Right atrium auricular region (tissue), 2 donors: ENCODE measurements at regions not wholly inside any gene's neighbourhood (a gene's known extent, or its start where the extent isn't known, plus 50 kb on each side); places are given as distances from the start of the nearest gene placed in this dataset.

ENCODE experiments used
- DNase-seq: peaks from one replicate; pipeline ENCODE4 v3.0.0-alpha.2; 2019; ENCODE audit warnings: low spot score
- H3K27ac ChIP-seq, 2 donors: fragments of 200-600 bp; sonication (generic); 1 replicate in 1 of 2; 2 replicates in 1 of 2; pipeline ENCODE4 v1.5.1; 2016 to 2019
- H3K27me3 ChIP-seq, 2 donors: fragments of 200-600 bp; sonication (generic); one replicate each; pipeline versions ENCODE4 v1.5.1 to v1.6.0; 2017 to 2019
- H3K36me3 ChIP-seq: fragments of 200-600 bp; sonication (generic); one replicate; pipeline ENCODE4 v1.5.1; 2016
- H3K4me1 ChIP-seq, 2 donors: fragments of 200-600 bp; sonication (generic); one replicate each; pipeline versions ENCODE4 v1.5.1 to v1.6.0; 2017 to 2019
- H3K4me3 ChIP-seq, 2 donors: fragments of 200-600 bp; sonication (generic); 1 replicate in 1 of 2; 2 replicates in 1 of 2; pipeline ENCODE4 v1.5.1; 2017 to 2019; ENCODE audit warnings: mild to moderate bottlenecking in 1 of 2, moderate library complexity in 1 of 2
- H3K9me3 ChIP-seq, 2 donors: fragments of 200-600 bp; sonication (generic); one replicate each; pipeline ENCODE4 v1.5.1; 2019
- CTCF ChIP-seq, 2 donors: fragments of 200-600 bp; sonication (generic); IDR thresholded peaks; one replicate each; pipeline ENCODE4 v1.5.1; 2019; ENCODE audit warnings: antibody characterized with exemption in 2 of 2

- no peak for TF ChIP-seq CTCF (IDR thresholded peaks at IDR 0.05)
- no peaks in the 10 kb centered on the region for H3K36me3 ChIP-seq
- H3K9me3 ChIP-seq = no peaks in the 10 kb centered on the region
- no peak overlapping the region for H3K4me3 ChIP-seq
- H3K4me1 ChIP-seq = no peaks in the 10 kb centered on the region
- H3K27ac ChIP-seq = no peak overlapping the region
- H3K27me3 ChIP-seq = no peaks in the 10 kb centered on the region
- DNase-seq = peak; percentile 34
Measured at GRCh38 chr11:129591527-129591926, 215.9 kb downstream of the BARX2 start.

- Histone ChIP-seq H3K36me3 (no peaks in the 10 kb centered on the region), H3K27ac (no peak overlapping the region), H3K4me1 (no peaks in the 10 kb centered on the region), H3K9me3 (no peaks in the 10 kb centered on the region), H3K27me3 (no peaks in the 10 kb centered on the region), H3K4me3 (no peak overlapping the region)
- TF ChIP-seq CTCF (IDR thresholded peaks at IDR 0.05) = no peak
- DNase-seq = peak; percentile 28
Measured at GRCh38 chr11:129592191-129592590, 216.5 kb downstream of the BARX2 start.

- Histone ChIP-seq H3K27ac (no peak overlapping the region), H3K9me3 (no peaks in the 10 kb centered on the region), H3K4me3 (no peak overlapping the region), H3K4me1 (no peaks in the 10 kb centered on the region), H3K36me3 (no peaks in the 10 kb centered on the region), H3K27me3 (no peaks in the 10 kb centered on the region)
- no peak for TF ChIP-seq CTCF (IDR thresholded peaks at IDR 0.05)
- peak; percentile 40 for DNase-seq
Measured at GRCh38 chr11:129593098-129593497, 217.4 kb downstream of the BARX2 start.

- Histone ChIP-seq H3K36me3 (no peaks in the 10 kb centered on the region), H3K4me3 (no peak overlapping the region), H3K4me1 (no peaks in the 10 kb centered on the region), H3K27ac (no peak overlapping the region), H3K27me3 (no peaks in the 10 kb centered on the region), H3K9me3 (no peaks in the 10 kb centered on the region)
- DNase-seq = peak; percentile 28
- no peak for TF ChIP-seq CTCF (IDR thresholded peaks at IDR 0.05)
Measured at GRCh38 chr11:129595038-129595962, 219.7 kb downstream of the BARX2 start.

GRCh38 chr11:129596351-129596750, 219.3 kb upstream of the TMEM45B start:
- H3K27ac ChIP-seq = no peak overlapping the region
- H3K27me3 ChIP-seq = no peaks in the 10 kb centered on the region
- H3K4me1 ChIP-seq = no peaks in the 10 kb centered on the region
- H3K4me3 ChIP-seq = no peak overlapping the region
- no peaks in the 10 kb centered on the region for H3K9me3 ChIP-seq
- no peaks in the 10 kb centered on the region for H3K36me3 ChIP-seq
- TF ChIP-seq CTCF (IDR thresholded peaks at IDR 0.05) = no peak
- DNase-seq = peak; percentile 13
